ENCODE measurements at regions not wholly inside any gene's neighbourhood (a gene's known extent, or its start where the extent isn't known, plus 50 kb on each side); places are given as distances from the start of the nearest gene placed in this dataset.

- no peaks in the 10 kb centered on the region for H3K27me3 ChIP-seq (ENCODE audit: insufficient read depth, low read length, poor library complexity, severe bottlenecking)
- peaks cover 9% of the 10 kb centered on the region for H3K4me1 ChIP-seq (ENCODE audit: insufficient read depth, low read length, poor library complexity, severe bottlenecking)
- H3K36me3 ChIP-seq (ENCODE audit: insufficient read depth, low read length) = no peaks in the 10 kb centered on the region
- no peaks in the 10 kb centered on the region for H3K9me3 ChIP-seq (ENCODE audit: insufficient read depth, low read depth, low read length)
- TF ChIP-seq, protein P1, sequence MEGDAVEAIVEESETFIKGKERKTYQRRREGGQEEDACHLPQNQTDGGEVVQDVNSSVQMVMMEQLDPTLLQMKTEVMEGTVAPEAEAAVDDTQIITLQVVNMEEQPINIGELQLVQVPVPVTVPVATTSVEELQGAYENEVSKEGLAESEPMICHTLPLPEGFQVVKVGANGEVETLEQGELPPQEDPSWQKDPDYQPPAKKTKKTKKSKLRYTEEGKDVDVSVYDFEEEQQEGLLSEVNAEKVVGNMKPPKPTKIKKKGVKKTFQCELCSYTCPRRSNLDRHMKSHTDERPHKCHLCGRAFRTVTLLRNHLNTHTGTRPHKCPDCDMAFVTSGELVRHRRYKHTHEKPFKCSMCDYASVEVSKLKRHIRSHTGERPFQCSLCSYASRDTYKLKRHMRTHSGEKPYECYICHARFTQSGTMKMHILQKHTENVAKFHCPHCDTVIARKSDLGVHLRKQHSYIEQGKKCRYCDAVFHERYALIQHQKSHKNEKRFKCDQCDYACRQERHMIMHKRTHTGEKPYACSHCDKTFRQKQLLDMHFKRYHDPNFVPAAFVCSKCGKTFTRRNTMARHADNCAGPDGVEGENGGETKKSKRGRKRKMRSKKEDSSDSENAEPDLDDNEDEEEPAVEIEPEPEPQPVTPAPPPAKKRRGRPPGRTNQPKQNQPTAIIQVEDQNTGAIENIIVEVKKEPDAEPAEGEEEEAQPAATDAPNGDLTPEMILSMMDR (conservative IDR thresholded peaks at IDR 0.05; ENCODE audit: low read length) = no peak
- no peak for TF ChIP-seq EZH2phosphoT487 (IDR thresholded peaks at IDR 0.05; ENCODE audit: borderline replicate concordance)
- H3K79me2 ChIP-seq (ENCODE audit: insufficient read depth, low read length) = no peaks in the 10 kb centered on the region
- no peak overlapping the region for H3K4me3 ChIP-seq (ENCODE audit: low read length, poor library complexity, severe bottlenecking)
- H3K9me2 ChIP-seq (replicated peaks; ENCODE audit: low read depth, low read length) = no peaks in the 10 kb centered on the region
- H3F3A ChIP-seq (ENCODE audit: low read depth) = no peaks in the 10 kb centered on the region
- H4K20me1 ChIP-seq (ENCODE audit: insufficient read depth, low read length, poor library complexity, severe bottlenecking) = no peaks in the 10 kb centered on the region
- H3K9ac ChIP-seq (ENCODE audit: low read depth, low read length, poor library complexity, severe bottlenecking) = no peak overlapping the region
- H3K4me2 ChIP-seq (ENCODE audit: low read depth, low read length, poor library complexity, severe bottlenecking) = no peak overlapping the region
- H2AFZ ChIP-seq (ENCODE audit: low read length) = no peak overlapping the region
Observed at GRCh38 chr1:222325506-222325905, 222.4 kb downstream of the HHIPL2 start.

- Histone ChIP-seq H3K4me1 (ENCODE audit: insufficient read depth, low read length, poor library complexity, severe bottlenecking) (no peaks in the 10 kb centered on the region), H3K4me3 (ENCODE audit: low read length, poor library complexity, severe bottlenecking) (no peak overlapping the region), H4K20me1 (ENCODE audit: insufficient read depth, low read length, poor library complexity, severe bottlenecking) (no peaks in the 10 kb centered on the region), H3K9me3 (ENCODE audit: insufficient read depth, low read depth, low read length) (no peaks in the 10 kb centered on the region), H3K27me3 (ENCODE audit: insufficient read depth, low read length, poor library complexity, severe bottlenecking) (no peaks in the 10 kb centered on the region), H3K4me2 (ENCODE audit: low read depth, low read length, poor library complexity, severe bottlenecking) (no peak overlapping the region), H3K79me2 (ENCODE audit: insufficient read depth, low read length) (no peaks in the 10 kb centered on the region), H3K36me3 (ENCODE audit: insufficient read depth, low read length) (no peaks in the 10 kb centered on the region), H3K9me2 (replicated peaks; ENCODE audit: low read depth, low read length) (no peaks in the 10 kb centered on the region), H2AFZ (ENCODE audit: low read length) (no peak overlapping the region), H3F3A (ENCODE audit: low read depth) (no peaks in the 10 kb centered on the region), H3K9ac (ENCODE audit: low read depth, low read length, poor library complexity, severe bottlenecking) (no peak overlapping the region)
- TF ChIP-seq EZH2phosphoT487 (IDR thresholded peaks at IDR 0.05; ENCODE audit: borderline replicate concordance) = no peak
- TF ChIP-seq, protein P1 (conservative IDR thresholded peaks at IDR 0.05; ENCODE audit: low read length) = no peak
Observed at GRCh38 chr1:222314839-222315238, 233.1 kb downstream of the HHIPL2 start.

- no peaks in the 10 kb centered on the region for H3K9me2 ChIP-seq (replicated peaks; ENCODE audit: low read depth, low read length)
- H3K4me3 ChIP-seq (ENCODE audit: low read length, poor library complexity, severe bottlenecking) = no peak overlapping the region
- H3K79me2 ChIP-seq (ENCODE audit: insufficient read depth, low read length) = no peaks in the 10 kb centered on the region
- H3K9me3 ChIP-seq (ENCODE audit: insufficient read depth, low read depth, low read length) = no peaks in the 10 kb centered on the region
- H3K36me3 ChIP-seq (ENCODE audit: insufficient read depth, low read length) = no peaks in the 10 kb centered on the region
- no peak overlapping the region for H2AFZ ChIP-seq (ENCODE audit: low read length)
- H3K9ac ChIP-seq (ENCODE audit: low read depth, low read length, poor library complexity, severe bottlenecking) = no peak overlapping the region
- TF ChIP-seq, protein P1 (conservative IDR thresholded peaks at IDR 0.05; ENCODE audit: low read length) = no peak
- no peak for TF ChIP-seq EZH2phosphoT487 (IDR thresholded peaks at IDR 0.05; ENCODE audit: borderline replicate concordance)
- no peaks in the 10 kb centered on the region for H3F3A ChIP-seq (ENCODE audit: low read depth)
- H4K20me1 ChIP-seq (ENCODE audit: insufficient read depth, low read length, poor library complexity, severe bottlenecking) = no peaks in the 10 kb centered on the region
- no peaks in the 10 kb centered on the region for H3K4me1 ChIP-seq (ENCODE audit: insufficient read depth, low read length, poor library complexity, severe bottlenecking)
- H3K27me3 ChIP-seq (ENCODE audit: insufficient read depth, low read length, poor library complexity, severe bottlenecking) = no peaks in the 10 kb centered on the region
- H3K4me2 ChIP-seq (ENCODE audit: low read depth, low read length, poor library complexity, severe bottlenecking) = no peak overlapping the region
Observed at GRCh38 chr1:222310836-222311235, 237.1 kb downstream of the HHIPL2 start.
